ENCODE measurements at regions not wholly inside any gene's neighbourhood (a gene's known extent, or its start where the extent isn't known, plus 50 kb on each side); places are given as distances from the start of the nearest gene placed in this dataset.

DNA sequence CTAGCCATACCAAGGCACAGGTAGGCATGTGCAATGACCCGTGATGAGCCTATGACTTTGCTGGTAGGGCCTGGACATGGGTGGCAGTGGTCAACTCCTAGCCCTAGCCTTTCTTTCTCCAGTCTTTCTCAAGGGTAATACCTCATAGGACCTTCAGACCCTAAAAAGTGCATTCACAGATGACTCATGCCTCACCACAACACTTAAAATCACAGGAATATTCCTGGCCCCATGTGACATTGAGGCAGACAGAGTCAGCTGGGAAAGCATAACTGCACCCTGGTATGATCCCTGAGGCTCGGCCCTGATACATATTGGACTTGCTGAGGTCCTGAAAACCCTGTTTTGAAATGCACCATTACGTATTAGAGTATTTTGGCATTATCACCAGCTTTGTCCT, 449.5 kb downstream of the HINT1 start:
- Mint-ChIP-seq H3K27ac (no peak overlapping the region), H3K4me1 (peaks cover 25% of the 10 kb centered on the region), H3K9me3 (no peaks in the 10 kb centered on the region), H3K4me3 (no peak overlapping the region), H3K27me3 (ENCODE audit: insufficient read depth) (no peaks in the 10 kb centered on the region), H3K36me3 (ENCODE audit: low read depth) (no peaks in the 10 kb centered on the region)
- Histone ChIP-seq H3K27me3 (ENCODE audit: control insufficient read depth, insufficient read depth, low read length, poor library complexity, severe bottlenecking) (no peaks in the 10 kb centered on the region), H3K36me3 (ENCODE audit: control insufficient read depth, insufficient read depth, low read length) (no peaks in the 10 kb centered on the region), H3K4me1 (ENCODE audit: control insufficient read depth, insufficient read depth, low read length) (peaks cover 6% of the 10 kb centered on the region), H3K4me3 (ENCODE audit: low read length) (no peak overlapping the region), H3K9me3 (ENCODE audit: control insufficient read depth, low read length) (no peaks in the 10 kb centered on the region), H3K9ac (ENCODE audit: extremely low read depth, low read length, poor library complexity, severe bottlenecking) (no peak overlapping the region), H3K27ac (ENCODE audit: low read depth, low read length) (no peak overlapping the region)
- no peak for DNase-seq
- TF ChIP-seq, protein P1, sequence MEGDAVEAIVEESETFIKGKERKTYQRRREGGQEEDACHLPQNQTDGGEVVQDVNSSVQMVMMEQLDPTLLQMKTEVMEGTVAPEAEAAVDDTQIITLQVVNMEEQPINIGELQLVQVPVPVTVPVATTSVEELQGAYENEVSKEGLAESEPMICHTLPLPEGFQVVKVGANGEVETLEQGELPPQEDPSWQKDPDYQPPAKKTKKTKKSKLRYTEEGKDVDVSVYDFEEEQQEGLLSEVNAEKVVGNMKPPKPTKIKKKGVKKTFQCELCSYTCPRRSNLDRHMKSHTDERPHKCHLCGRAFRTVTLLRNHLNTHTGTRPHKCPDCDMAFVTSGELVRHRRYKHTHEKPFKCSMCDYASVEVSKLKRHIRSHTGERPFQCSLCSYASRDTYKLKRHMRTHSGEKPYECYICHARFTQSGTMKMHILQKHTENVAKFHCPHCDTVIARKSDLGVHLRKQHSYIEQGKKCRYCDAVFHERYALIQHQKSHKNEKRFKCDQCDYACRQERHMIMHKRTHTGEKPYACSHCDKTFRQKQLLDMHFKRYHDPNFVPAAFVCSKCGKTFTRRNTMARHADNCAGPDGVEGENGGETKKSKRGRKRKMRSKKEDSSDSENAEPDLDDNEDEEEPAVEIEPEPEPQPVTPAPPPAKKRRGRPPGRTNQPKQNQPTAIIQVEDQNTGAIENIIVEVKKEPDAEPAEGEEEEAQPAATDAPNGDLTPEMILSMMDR (conservative IDR thresholded peaks at IDR 0.05): no peak
- WGBS, 2 experiments (ENCODE audit: insufficient coverage in 1 of 2, insufficient read length in 1 of 2): 91 to 100% methylated on average over 1 to 3 of the region's 3 CpGs

DNA sequence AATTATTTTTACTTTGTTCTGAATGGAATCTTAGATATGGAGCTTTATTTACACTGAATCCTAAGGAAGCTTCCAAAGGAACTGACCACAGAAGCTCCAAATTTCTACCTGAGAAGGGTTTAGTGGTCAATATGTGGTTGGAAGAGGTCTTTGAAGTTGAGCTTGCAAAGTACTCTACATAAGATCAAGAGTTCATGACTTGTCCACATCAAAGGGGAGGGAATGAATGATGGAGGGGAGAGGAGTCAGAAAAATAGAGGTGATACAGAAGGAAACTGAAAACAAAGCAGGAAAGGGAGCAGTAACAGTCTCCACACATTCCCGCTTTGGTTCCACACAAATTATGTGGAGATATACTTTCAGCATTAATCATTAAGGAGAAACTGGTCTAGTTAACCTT, 450.9 kb downstream of the HINT1 start:
- WGBS, 2 experiments (ENCODE audit: insufficient coverage in 1 of 2, insufficient read length in 1 of 2): 88 to 100% methylated on average over 1 of the region's 1 CpG
- no peaks in the 10 kb centered on the region for H3K27me3 ChIP-seq (ENCODE audit: control insufficient read depth, insufficient read depth, low read length, poor library complexity, severe bottlenecking)
- Mint-ChIP-seq H3K27ac (no peak overlapping the region), H3K4me3 (no peak overlapping the region), H3K36me3 (ENCODE audit: low read depth) (no peaks in the 10 kb centered on the region), H3K9me3 (no peaks in the 10 kb centered on the region), H3K4me1 (peaks cover 37% of the 10 kb centered on the region), H3K27me3 (ENCODE audit: insufficient read depth) (no peaks in the 10 kb centered on the region)
- H3K9me3 ChIP-seq (ENCODE audit: control insufficient read depth, low read length): no peaks in the 10 kb centered on the region
- peaks cover 18% of the 10 kb centered on the region for H3K4me1 ChIP-seq (ENCODE audit: control insufficient read depth, insufficient read depth, low read length)
- no peak overlapping the region for H3K27ac ChIP-seq (ENCODE audit: low read depth, low read length)
- no peak overlapping the region for H3K4me3 ChIP-seq (ENCODE audit: low read length)
- H3K36me3 ChIP-seq (ENCODE audit: control insufficient read depth, insufficient read depth, low read length): no peaks in the 10 kb centered on the region
- TF ChIP-seq, protein P1 (conservative IDR thresholded peaks at IDR 0.05): no peak
- no peak overlapping the region for H3K9ac ChIP-seq (ENCODE audit: extremely low read depth, low read length, poor library complexity, severe bottlenecking)
- no peak for DNase-seq

DNA sequence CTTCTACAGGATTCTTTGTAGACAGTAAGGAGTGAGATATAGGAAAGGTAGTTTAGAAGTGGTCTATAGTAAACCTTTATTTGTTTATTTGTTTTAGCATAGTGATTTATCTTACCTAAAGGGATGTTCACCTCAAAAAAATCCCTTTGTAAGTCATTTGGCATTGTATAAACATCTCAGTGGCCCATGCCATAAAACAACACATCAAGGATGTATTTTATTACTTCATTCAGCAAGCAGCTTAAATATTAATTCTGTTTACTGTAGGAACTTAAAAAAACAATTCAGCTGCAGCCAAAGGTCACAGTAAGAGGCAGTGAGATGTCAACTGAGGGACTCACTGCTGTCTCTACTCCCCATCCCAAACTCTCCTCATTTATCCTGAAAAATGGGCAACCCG, 452.7 kb downstream of the HINT1 start:
- H3K4me1 Mint-ChIP-seq: peaks cover 40% of the 10 kb centered on the region
- TF ChIP-seq, protein P1 (conservative IDR thresholded peaks at IDR 0.05): no peak
- Histone ChIP-seq H3K27ac (ENCODE audit: low read depth, low read length) (no peak overlapping the region), H3K4me3 (ENCODE audit: low read length) (no peak overlapping the region), H3K27me3 (ENCODE audit: control insufficient read depth, insufficient read depth, low read length, poor library complexity, severe bottlenecking) (no peaks in the 10 kb centered on the region), H3K9ac (ENCODE audit: extremely low read depth, low read length, poor library complexity, severe bottlenecking) (no peak overlapping the region), H3K4me1 (ENCODE audit: control insufficient read depth, insufficient read depth, low read length) (peaks cover 18% of the 10 kb centered on the region), H3K9me3 (ENCODE audit: control insufficient read depth, low read length) (no peaks in the 10 kb centered on the region), H3K36me3 (ENCODE audit: control insufficient read depth, insufficient read depth, low read length) (no peaks in the 10 kb centered on the region)
- WGBS, 2 experiments (ENCODE audit: insufficient coverage in 1 of 2, insufficient read length in 1 of 2): 83% methylated on average over 1 of the region's 1 CpG; no CpG with 5 or more reads in 1 of the 2 experiments
- no peaks in the 10 kb centered on the region for H3K36me3 Mint-ChIP-seq (ENCODE audit: low read depth)
- no peaks in the 10 kb centered on the region for H3K9me3 Mint-ChIP-seq
- DNase-seq: no peak
- H3K27me3 Mint-ChIP-seq (ENCODE audit: insufficient read depth): no peaks in the 10 kb centered on the region
- H3K4me3 Mint-ChIP-seq: no peak overlapping the region
- H3K27ac Mint-ChIP-seq: no peak overlapping the region

Data from endodermal cell (in vitro differentiated cells).